ENCODE measurements at regions not wholly inside any gene's neighbourhood (a gene's known extent, or its start where the extent isn't known, plus 50 kb on each side); places are given as distances from the start of the nearest gene placed in this dataset.

GRCh38 chr9:73805853-73806458 lies 654.3 kb downstream of the ANXA1 start:
- in situ Hi-C loops (cut with MboI; ENCODE audit: low sequenced_read_pairs, unreplicated experiment): no loop called here
- TF ChIP-seq CTCF (IDR thresholded peaks at IDR 0.05; ENCODE audit: borderline replicate concordance, control extremely low read depth, extremely low read depth, insufficient read depth, missing control alignments): no peak
- no peak for DNase-seq (ENCODE audit: low spot score)

DNA sequence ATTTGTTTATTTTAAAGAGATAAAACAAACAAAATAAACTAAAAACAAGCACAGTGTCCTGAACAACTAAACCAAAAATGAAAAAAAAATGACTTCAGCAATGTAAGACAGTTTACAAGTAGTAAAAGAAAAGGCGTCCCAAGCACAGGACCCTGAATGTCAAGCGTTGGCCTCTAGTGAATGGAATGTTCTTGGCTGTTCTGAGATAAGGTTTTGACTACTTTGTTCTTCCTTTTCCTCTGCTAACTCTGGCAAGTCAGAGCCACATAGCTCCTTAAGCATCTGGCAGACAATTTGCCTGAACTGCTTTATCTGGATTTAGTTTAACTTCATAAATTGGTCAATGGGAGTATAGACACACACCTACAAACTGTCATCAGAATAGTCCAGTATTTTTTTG lies 655.2 kb downstream of the ANXA1 start:
- in situ Hi-C loops (cut with MboI; ENCODE audit: low sequenced_read_pairs, unreplicated experiment): no loop called here
- no peak for TF ChIP-seq CTCF (IDR thresholded peaks at IDR 0.05; ENCODE audit: borderline replicate concordance, control extremely low read depth, extremely low read depth, insufficient read depth, missing control alignments)
- no peak for DNase-seq (ENCODE audit: low spot score)

DNA sequence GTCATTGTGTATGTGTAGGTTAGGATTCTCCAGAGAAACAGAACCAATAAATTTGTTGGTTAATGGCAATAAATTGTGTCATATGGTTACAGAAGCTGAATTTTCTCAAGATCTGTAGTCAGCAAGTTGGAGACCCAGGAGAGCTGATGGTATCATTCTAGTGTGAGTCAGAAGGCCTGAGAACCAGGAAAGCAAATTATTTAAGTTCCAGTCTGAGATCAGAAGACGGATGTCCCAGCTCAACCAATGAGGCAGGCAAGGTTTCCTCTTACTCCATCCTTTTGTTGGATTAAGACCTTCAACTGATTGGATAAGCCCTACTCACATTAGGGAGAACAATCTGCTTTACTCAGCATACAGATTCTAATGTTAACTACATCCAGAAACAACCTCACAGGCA lies 656.3 kb downstream of the ANXA1 start:
- no peak for TF ChIP-seq CTCF (IDR thresholded peaks at IDR 0.05; ENCODE audit: borderline replicate concordance, control extremely low read depth, extremely low read depth, insufficient read depth, missing control alignments)
- in situ Hi-C loops (cut with MboI; ENCODE audit: low sequenced_read_pairs, unreplicated experiment): no loop called here
- no peak for DNase-seq (ENCODE audit: low spot score)

GRCh38 chr9:73810585-73811215 lies 659.0 kb downstream of the ANXA1 start:
- in situ Hi-C loops (cut with MboI; ENCODE audit: low sequenced_read_pairs, unreplicated experiment): no loop called here
- DNase-seq (ENCODE audit: low spot score): no peak
- TF ChIP-seq CTCF (IDR thresholded peaks at IDR 0.05; ENCODE audit: borderline replicate concordance, control extremely low read depth, extremely low read depth, insufficient read depth, missing control alignments): no peak

DNA sequence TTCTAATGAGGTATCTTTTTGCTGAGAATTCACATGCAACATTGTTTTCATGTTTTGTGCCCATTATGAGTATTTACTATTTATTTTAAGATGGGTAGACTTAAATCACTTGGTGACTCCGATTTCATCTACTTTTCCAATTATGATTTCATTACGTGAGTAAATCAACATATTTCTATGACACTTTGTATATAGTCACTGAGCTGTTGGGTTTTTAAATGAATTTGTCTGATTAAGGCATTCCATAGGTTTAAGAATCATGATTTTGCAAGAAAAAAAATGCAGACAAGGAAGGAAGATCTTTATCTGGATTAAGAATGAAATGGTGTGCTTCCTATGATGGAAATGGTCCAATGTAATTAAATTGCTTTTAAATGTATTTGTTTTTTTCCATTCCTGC lies 661.9 kb downstream of the ANXA1 start:
- DNase-seq (ENCODE audit: low spot score): no peak
- TF ChIP-seq CTCF (IDR thresholded peaks at IDR 0.05; ENCODE audit: borderline replicate concordance, control extremely low read depth, extremely low read depth, insufficient read depth, missing control alignments): no peak
- in situ Hi-C loops (cut with MboI; ENCODE audit: low sequenced_read_pairs, unreplicated experiment): no loop called here

DNA sequence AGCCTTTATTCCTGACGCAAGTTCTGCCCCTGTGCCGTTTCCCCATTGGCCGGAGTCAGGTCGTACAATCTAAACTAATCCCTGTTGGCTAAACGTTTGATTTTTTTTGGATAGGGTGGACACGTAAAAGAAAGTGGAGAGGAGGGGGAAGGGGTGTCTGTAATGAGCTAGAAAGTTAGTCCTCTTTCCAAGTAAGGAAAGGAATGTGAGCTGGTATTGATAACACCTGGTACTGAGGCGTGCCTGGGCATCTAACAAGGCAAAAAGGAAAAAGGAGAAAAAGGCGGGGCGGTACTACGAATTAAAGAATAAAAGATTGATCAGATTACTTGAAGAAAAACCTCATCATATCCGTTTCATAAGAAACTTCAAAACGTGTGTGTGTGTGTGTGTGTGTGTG lies 665.2 kb downstream of the ANXA1 start:
- TF ChIP-seq CTCF (IDR thresholded peaks at IDR 0.05; ENCODE audit: borderline replicate concordance, control extremely low read depth, extremely low read depth, insufficient read depth, missing control alignments): no peak
- in situ Hi-C loops (cut with MboI; ENCODE audit: low sequenced_read_pairs, unreplicated experiment): no loop called here
- DNase-seq (ENCODE audit: low spot score): no peak
